GM12878 (cell line): ENCODE measurements at regions not wholly inside any gene's neighbourhood (a gene's known extent, or its start where the extent isn't known, plus 50 kb on each side); places are given as distances from the start of the nearest gene placed in this dataset.

ENCODE experiments used
- BCL11A ChIP-seq: IDR thresholded peaks from 2 replicates; pipeline ENCODE4 v1.6.1; 2011; ENCODE audit warnings: low read depth, low read length
- BHLHE40 ChIP-seq, 2 experiments: fragments of 450-650 bp in 1 of 2; IDR thresholded peaks; 2 replicates each; pipeline ENCODE4 v1.6.1; 2011 to 2017; ENCODE audit warnings: low read depth in 2 of 2, borderline replicate concordance in 1 of 2, improper control_type of control experiment in 1 of 2, low read length in 1 of 2, mild to moderate bottlenecking in 1 of 2
- BRCA1 ChIP-seq: IDR thresholded peaks from 2 replicates; pipeline ENCODE4 v1.6.1; 2011; ENCODE audit warnings: low read depth, low read length, improper control_type of control experiment
- EGR1 ChIP-seq, 2 experiments: IDR thresholded peaks; 1 replicate in 1 of 2; 2 replicates in 1 of 2; pipeline ENCODE4 v1.6.1; 2011 to 2012; ENCODE audit warnings: low read depth in 2 of 2, low read length in 2 of 2, borderline replicate concordance in 1 of 2, mild to moderate bottlenecking in 1 of 2, moderate library complexity in 1 of 2
- EP300 ChIP-seq, 2 experiments: fragments of 150-350 bp in 1 of 2; IDR thresholded peaks; 2 replicates each; pipeline ENCODE4 v1.6.1; 2011 to 2012; ENCODE audit warnings: low read depth in 2 of 2, low read length in 2 of 2, borderline replicate concordance in 1 of 2, improper control_type of control experiment in 1 of 2, inconsistent platforms in 1 of 2; ENCODE audit not compliant: control insufficient read depth in 1 of 2
- EZH2 ChIP-seq: IDR thresholded peaks from 2 replicates; pipeline ENCODE4 v1.6.1; 2012; ENCODE audit warnings: low read depth, mild to moderate bottlenecking, control low read depth, inconsistent platforms, low read length, borderline replicate concordance; ENCODE audit not compliant: control insufficient read depth
- MXI1 ChIP-seq: fragments of 150-350 bp; IDR thresholded peaks from 2 replicates; pipeline ENCODE4 v1.6.1; 2011; ENCODE audit warnings: low read depth, mild to moderate bottlenecking, inconsistent platforms, low read length, improper control_type of control experiment
- POLR2A ChIP-seq: IDR thresholded peaks from 2 replicates; pipeline ENCODE4 v1.6.1; 2011; ENCODE audit warnings: low read depth, mild to moderate bottlenecking, low read length
- RAD21 ChIP-seq: IDR thresholded peaks from 2 replicates; pipeline ENCODE4 v1.6.1; 2011; ENCODE audit warnings: mild to moderate bottlenecking, low read depth, low read length, moderate library complexity; ENCODE audit not compliant: insufficient read depth
- TAF1 ChIP-seq: IDR thresholded peaks from 2 replicates; pipeline ENCODE4 v1.6.1; 2011; ENCODE audit warnings: mild to moderate bottlenecking, low read depth, low read length, borderline replicate concordance
- TF ChIP-seq, protein P1 (sequence below), 3 experiments: IDR thresholded peaks in 2 of 3; conservative IDR thresholded peaks in 1 of 3; 2 replicates each; pipeline ENCODE4 v1.5.1; 2011; ENCODE audit warnings: low read depth in 3 of 3, low read length in 3 of 3, mild to moderate bottlenecking in 3 of 3, control low read depth in 2 of 3, moderate library complexity in 2 of 3, inconsistent platforms in 1 of 3, mixed read lengths in 1 of 3; ENCODE audit not compliant: control insufficient read depth in 2 of 3, insufficient read depth in 1 of 3; ENCODE audit errors: extremely low read depth in 1 of 3
- TF ChIP-seq, protein P2 (sequence below): fragments of 450-650 bp; IDR thresholded peaks from 2 replicates; pipeline ENCODE4 v1.6.1; 2018; ENCODE audit warnings: borderline replicate concordance, mild to moderate bottlenecking; ENCODE audit not compliant: partially characterized antibody

DNA sequence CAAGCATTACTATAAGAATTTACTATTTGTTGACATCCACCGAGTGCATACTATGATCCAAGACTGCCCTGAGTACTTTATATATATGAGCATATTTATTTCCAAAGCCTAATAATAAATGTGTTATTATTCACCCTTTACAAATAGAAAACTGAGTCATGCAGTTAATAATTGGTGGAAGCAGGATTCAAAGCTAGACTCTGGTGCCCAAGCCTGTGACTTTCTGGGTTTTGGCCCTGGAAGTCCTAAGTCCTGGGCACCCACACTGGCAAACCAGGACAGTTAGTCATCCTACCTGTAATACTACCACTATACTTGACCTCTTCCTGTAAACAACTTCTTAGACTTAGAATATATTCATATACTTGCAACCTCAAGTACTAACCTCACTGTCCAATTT, 257.4 kb upstream of the IRX5 start:
- TF ChIP-seq, protein P1, sequence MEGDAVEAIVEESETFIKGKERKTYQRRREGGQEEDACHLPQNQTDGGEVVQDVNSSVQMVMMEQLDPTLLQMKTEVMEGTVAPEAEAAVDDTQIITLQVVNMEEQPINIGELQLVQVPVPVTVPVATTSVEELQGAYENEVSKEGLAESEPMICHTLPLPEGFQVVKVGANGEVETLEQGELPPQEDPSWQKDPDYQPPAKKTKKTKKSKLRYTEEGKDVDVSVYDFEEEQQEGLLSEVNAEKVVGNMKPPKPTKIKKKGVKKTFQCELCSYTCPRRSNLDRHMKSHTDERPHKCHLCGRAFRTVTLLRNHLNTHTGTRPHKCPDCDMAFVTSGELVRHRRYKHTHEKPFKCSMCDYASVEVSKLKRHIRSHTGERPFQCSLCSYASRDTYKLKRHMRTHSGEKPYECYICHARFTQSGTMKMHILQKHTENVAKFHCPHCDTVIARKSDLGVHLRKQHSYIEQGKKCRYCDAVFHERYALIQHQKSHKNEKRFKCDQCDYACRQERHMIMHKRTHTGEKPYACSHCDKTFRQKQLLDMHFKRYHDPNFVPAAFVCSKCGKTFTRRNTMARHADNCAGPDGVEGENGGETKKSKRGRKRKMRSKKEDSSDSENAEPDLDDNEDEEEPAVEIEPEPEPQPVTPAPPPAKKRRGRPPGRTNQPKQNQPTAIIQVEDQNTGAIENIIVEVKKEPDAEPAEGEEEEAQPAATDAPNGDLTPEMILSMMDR (IDR thresholded peaks at IDR 0.05 in 2 of 3, conservative IDR thresholded peaks at IDR 0.05 in 1 of 3; ENCODE audit: control insufficient read depth in 2 of 3, extremely low read depth in 1 of 3, insufficient read depth in 1 of 3, low read depth in 3 of 3, low read length in 3 of 3), result no peak
- TF ChIP-seq, protein P2, sequence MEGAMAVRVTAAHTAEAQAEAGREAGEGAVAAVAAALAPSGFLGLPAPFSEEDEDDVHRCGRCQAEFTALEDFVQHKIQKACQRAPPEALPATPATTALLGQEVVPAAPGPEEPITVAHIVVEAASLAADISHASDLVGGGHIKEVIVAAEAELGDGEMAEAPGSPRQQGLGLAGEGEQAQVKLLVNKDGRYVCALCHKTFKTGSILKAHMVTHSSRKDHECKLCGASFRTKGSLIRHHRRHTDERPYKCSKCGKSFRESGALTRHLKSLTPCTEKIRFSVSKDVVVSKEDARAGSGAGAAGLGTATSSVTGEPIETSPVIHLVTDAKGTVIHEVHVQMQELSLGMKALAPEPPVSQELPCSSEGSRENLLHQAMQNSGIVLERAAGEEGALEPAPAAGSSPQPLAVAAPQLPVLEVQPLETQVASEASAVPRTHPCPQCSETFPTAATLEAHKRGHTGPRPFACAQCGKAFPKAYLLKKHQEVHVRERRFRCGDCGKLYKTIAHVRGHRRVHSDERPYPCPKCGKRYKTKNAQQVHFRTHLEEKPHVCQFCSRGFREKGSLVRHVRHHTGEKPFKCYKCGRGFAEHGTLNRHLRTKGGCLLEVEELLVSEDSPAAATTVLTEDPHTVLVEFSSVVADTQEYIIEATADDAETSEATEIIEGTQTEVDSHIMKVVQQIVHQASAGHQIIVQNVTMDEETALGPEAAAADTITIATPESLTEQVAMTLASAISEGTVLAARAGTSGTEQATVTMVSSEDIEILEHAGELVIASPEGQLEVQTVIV, result no peak
- TF ChIP-seq RAD21 (no peak), EP300 (IDR thresholded peaks at IDR 0.05; ENCODE audit: borderline replicate concordance in 1 of 2, control insufficient read depth in 1 of 2, low read depth in 2 of 2, low read length in 2 of 2) (no peak), POLR2A (no peak), EZH2 (no peak), BCL11A (no peak), EGR1 (IDR thresholded peaks at IDR 0.05; ENCODE audit: borderline replicate concordance in 1 of 2, low read depth in 2 of 2, low read length in 2 of 2) (no peak), BHLHE40 (IDR thresholded peaks at IDR 0.05; ENCODE audit: borderline replicate concordance in 1 of 2, low read depth in 2 of 2, low read length in 1 of 2) (no peak), MXI1 (no peak), BRCA1 (no peak), TAF1 (no peak)
